ENCODE measurements at regions not wholly inside any gene's neighbourhood (a gene's known extent, or its start where the extent isn't known, plus 50 kb on each side); places are given as distances from the start of the nearest gene placed in this dataset.

DNA sequence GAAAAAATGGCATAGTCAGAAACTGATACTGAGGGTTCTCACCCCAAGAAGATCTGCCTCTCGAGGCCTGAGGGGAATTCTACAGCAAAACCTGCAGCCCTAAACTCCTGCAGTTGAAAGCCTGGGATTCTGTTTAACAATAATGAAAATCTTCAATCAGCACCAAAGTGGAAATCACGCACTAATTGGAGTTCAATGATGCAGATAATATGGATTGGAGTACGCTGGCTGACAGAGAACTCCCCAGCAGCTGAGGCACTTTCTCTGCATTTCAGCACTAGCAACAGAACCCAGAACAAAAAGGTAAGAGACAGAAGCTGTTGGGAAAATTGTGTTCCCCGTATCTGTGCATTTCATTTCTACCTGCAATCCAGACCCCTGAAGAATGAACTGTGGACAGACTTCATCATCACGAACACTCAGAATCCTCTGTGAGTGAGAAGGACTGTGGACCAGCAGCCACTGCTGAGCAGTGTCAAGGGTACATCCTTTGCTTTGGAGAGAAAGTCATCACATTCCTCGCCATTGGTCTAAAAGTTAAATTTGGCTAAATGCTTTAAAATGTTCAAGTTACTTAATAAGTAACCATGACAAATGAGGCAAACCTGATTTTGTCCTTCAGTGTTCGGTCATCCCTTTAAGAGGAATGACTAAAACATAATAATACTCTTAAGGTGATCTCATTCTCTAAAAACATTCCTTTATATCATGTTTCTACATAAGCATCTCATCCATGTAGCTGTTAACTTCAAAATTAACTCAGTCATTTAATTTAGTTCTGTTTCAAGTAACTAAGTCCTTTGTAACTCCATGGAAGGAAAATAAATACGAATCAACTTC is 126.1 kb downstream of the GAS1 start:
- no peak for TF ChIP-seq GATA1 (IDR thresholded peaks at IDR 0.05; ENCODE audit: low read depth, low read length)
- TF ChIP-seq POLR2A (IDR thresholded peaks at IDR 0.05; ENCODE audit: low read length) = no peak
- DNase-seq = no peak

DNA sequence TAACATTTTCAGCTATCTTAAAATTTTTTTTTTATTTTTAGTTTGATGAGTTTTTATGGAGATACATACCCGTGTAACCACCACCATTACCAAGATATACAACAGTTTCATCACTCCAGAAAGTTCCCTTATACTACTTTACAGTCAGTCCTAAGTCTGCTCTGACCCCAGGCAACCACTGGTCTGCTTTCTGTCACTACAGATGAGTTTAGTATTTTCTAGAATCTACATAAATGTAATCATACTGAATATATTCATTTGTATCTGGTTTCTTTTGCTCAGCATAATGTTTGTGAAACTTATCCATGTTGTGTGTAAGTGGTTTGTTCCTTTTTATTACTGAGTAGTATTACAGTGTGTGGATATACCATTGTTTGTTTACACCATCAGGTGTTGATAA is 127.8 kb downstream of the GAS1 start:
- DNase-seq = no peak
- no peak for TF ChIP-seq POLR2A (IDR thresholded peaks at IDR 0.05; ENCODE audit: low read length)
- TF ChIP-seq GATA1 (IDR thresholded peaks at IDR 0.05; ENCODE audit: low read depth, low read length) = no peak

- no peak for DNase-seq
- TF ChIP-seq POLR2A (IDR thresholded peaks at IDR 0.05; ENCODE audit: low read length) (no peak), GATA1 (IDR thresholded peaks at IDR 0.05; ENCODE audit: low read depth, low read length) (no peak)
Observed at GRCh38 chr9:86818636-86819035, 128.7 kb downstream of the GAS1 start.

DNA sequence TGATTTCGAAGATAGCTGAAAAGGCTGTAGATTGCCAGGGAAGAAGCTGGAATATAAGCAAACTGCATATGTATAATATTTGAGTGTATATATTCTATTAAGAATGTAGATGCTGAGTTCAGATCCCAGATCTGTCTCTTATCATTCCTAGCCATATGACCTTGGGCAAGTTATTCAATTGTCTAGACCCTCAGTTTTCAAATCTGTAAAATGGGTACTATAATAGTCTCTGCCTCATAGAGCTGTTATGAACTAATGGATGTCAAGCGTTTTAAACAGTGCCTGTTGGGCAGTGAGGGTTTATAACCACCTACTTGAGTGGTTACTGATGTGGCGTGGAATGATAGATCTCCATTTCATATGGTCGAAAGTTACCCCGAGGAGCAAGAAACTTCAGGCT is 130.4 kb downstream of the GAS1 start:
- no peak for DNase-seq
- TF ChIP-seq GATA1 (IDR thresholded peaks at IDR 0.05; ENCODE audit: low read depth, low read length) = no peak
- TF ChIP-seq POLR2A (IDR thresholded peaks at IDR 0.05; ENCODE audit: low read length) = no peak

DNA sequence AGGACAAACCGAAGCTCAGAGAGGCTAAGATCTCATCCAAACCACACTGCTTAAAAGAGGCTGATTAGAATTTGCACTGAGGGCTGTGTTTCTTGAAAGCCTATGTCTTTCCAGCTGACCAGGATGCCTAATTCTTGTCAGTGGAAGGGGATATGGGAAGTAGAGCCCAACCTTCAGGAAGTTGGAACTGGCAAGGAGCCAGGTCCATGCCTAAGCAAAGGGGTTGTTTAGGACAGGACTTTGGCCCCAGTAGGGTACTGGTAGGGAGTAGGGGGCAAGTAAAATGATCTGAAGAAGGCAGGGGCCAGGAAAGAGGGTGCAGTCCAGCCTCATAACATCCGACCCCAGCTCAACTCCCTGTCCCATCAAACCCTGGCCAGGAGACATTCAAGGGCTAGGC is 130.9 kb downstream of the GAS1 start:
- no peak for DNase-seq
- no peak for TF ChIP-seq POLR2A (IDR thresholded peaks at IDR 0.05; ENCODE audit: low read length)
- TF ChIP-seq GATA1 (IDR thresholded peaks at IDR 0.05; ENCODE audit: low read depth, low read length) = no peak

GRCh38 chr9:86812616-86813015 is 134.7 kb downstream of the GAS1 start:
- TF ChIP-seq GATA1 (IDR thresholded peaks at IDR 0.05; ENCODE audit: low read depth, low read length) = no peak
- TF ChIP-seq POLR2A (IDR thresholded peaks at IDR 0.05; ENCODE audit: low read length) = no peak
- no peak for DNase-seq

GRCh38 chr9:86809759-86810367 is 137.4 kb downstream of the GAS1 start:
- no peak for DNase-seq
- TF ChIP-seq GATA1 (IDR thresholded peaks at IDR 0.05; ENCODE audit: low read depth, low read length) (no peak), POLR2A (IDR thresholded peaks at IDR 0.05; ENCODE audit: low read length) (no peak)

GRCh38 chr9:86809151-86809550 is 138.2 kb downstream of the GAS1 start:
- no peak for TF ChIP-seq GATA1 (IDR thresholded peaks at IDR 0.05; ENCODE audit: low read depth, low read length)
- TF ChIP-seq POLR2A (IDR thresholded peaks at IDR 0.05; ENCODE audit: low read length) = no peak

DNA sequence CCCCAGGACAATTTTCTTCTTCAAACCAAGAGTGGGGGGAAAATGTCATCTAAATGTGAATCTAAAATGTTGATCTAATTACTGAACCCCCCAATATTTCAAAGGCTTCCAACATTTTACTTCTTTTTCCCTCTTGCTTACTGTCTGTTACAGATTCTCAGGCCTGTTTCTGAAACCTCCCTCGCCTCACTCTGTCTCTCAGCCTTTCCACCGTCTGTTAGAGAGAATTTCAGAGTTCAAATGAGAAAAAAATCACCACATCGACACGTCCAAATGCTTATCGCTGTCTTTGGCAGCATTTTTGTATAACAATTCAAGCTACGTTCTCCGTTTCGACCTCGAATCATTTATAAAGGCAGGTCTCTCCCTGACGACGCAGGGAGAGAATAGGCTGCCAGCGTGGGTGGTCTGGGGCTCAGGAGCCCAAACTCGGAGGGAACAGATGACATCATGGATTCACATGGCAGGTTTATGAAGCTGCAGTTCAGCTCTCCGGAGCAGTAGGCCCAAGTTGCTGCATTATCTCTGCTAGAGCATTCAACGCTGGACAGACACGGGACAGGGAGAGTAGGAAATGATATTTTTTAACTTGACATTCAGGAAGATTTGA is 139.8 kb downstream of the GAS1 start:
- no peak for DNase-seq
- TF ChIP-seq POLR2A (IDR thresholded peaks at IDR 0.05; ENCODE audit: low read length) (no peak), GATA1 (IDR thresholded peaks at IDR 0.05; ENCODE audit: low read depth, low read length) (no peak)

More at GRCh38 chr9:86809151-86809550, 138.2 kb downstream of the GAS1 start:
- no peak for DNase-seq

GRCh38 chr9:86804011-86804410 is 143.3 kb downstream of the GAS1 start:
- no peak for TF ChIP-seq GATA1 (IDR thresholded peaks at IDR 0.05; ENCODE audit: low read depth, low read length)
- no peak for TF ChIP-seq POLR2A (IDR thresholded peaks at IDR 0.05; ENCODE audit: low read length)

DNA sequence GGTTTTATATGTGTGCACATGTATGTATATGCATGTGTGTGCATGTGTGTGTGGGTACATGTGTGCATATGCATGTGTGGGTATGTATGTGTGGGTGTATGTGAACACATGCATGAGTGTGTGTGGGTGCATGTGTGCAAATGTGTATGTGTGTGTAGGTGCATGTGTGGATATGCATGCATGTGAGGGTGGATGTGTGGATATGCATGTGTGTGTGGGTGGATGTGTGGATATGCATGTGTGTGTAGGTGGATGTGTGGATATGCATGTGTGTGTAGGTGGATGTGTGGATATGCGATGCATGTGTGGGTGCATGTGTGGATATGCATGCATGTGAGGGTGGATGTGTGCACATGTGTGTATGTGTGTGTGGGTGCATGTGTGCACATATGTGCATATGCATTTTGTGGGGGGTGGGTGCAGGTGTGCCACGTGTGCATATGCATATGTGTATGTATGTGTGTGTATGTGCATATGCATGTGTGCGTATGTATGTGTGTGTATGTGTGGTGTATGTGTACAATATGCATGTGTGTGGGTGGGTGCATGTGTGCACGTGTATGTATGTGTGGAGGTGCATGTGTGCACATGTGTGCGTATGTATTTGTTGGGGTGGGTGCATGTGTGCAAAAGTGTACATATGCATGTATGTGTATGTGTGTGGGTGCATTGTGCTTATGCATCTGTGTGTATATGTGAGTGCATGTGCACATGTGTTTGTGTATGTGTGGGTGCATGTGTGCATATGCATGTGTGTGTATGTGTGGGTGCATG is 144.2 kb downstream of the GAS1 start:
- no peak for TF ChIP-seq GATA1 (IDR thresholded peaks at IDR 0.05; ENCODE audit: low read depth, low read length)
- no peak for DNase-seq

More at GRCh38 chr9:86804011-86804410, 143.3 kb downstream of the GAS1 start:
- no peak for DNase-seq

GRCh38 chr9:86801246-86801645 is 146.1 kb downstream of the GAS1 start:
- DNase-seq = no peak
- no peak for TF ChIP-seq POLR2A (IDR thresholded peaks at IDR 0.05; ENCODE audit: low read length)
- no peak for TF ChIP-seq GATA1 (IDR thresholded peaks at IDR 0.05; ENCODE audit: low read depth, low read length)

- TF ChIP-seq POLR2A (IDR thresholded peaks at IDR 0.05; ENCODE audit: low read length) (no peak), GATA1 (IDR thresholded peaks at IDR 0.05; ENCODE audit: low read depth, low read length) (no peak)
- no peak for DNase-seq
Observed at GRCh38 chr9:86800681-86801080, 146.6 kb downstream of the GAS1 start.

DNA sequence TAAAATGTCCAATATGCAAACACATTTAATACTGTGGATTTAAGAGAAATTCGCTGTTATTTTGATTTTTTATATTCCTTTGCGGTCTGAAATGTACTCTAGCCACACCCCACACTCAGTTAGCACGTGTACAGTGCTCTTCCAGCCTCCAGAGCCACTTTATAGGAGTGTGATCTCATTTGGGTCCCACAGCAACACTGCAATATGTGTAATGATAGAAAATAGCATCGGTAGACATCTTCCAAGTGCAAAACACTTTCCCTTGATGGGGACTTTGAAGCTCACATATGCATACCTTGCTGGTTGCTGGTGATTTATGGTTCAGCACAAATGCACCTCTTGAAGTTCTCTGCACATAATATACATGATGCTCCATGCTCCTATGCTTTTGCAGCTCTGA is 148.3 kb downstream of the GAS1 start:
- DNase-seq = no peak
- TF ChIP-seq GATA1 (IDR thresholded peaks at IDR 0.05; ENCODE audit: low read depth, low read length) (no peak), POLR2A (IDR thresholded peaks at IDR 0.05; ENCODE audit: low read length) (no peak)

All from erythroblast (primary cell).